WI38 (cell line): ENCODE measurements at regions not wholly inside any gene's neighbourhood (a gene's known extent, or its start where the extent isn't known, plus 50 kb on each side); places are given as distances from the start of the nearest gene placed in this dataset.

Experiments used
- H3K4me3 ChIP-seq: 2 replicates; pipeline ENCODE4 v1.5.1; 2011; ENCODE audit warnings: low read depth, mild to moderate bottlenecking, control low read depth, low read length
- CTCF ChIP-seq: IDR thresholded peaks from 2 replicates; pipeline ENCODE4 v1.5.1; 2012; ENCODE audit warnings: low read depth, mild to moderate bottlenecking, control low read depth, low read length

DNA sequence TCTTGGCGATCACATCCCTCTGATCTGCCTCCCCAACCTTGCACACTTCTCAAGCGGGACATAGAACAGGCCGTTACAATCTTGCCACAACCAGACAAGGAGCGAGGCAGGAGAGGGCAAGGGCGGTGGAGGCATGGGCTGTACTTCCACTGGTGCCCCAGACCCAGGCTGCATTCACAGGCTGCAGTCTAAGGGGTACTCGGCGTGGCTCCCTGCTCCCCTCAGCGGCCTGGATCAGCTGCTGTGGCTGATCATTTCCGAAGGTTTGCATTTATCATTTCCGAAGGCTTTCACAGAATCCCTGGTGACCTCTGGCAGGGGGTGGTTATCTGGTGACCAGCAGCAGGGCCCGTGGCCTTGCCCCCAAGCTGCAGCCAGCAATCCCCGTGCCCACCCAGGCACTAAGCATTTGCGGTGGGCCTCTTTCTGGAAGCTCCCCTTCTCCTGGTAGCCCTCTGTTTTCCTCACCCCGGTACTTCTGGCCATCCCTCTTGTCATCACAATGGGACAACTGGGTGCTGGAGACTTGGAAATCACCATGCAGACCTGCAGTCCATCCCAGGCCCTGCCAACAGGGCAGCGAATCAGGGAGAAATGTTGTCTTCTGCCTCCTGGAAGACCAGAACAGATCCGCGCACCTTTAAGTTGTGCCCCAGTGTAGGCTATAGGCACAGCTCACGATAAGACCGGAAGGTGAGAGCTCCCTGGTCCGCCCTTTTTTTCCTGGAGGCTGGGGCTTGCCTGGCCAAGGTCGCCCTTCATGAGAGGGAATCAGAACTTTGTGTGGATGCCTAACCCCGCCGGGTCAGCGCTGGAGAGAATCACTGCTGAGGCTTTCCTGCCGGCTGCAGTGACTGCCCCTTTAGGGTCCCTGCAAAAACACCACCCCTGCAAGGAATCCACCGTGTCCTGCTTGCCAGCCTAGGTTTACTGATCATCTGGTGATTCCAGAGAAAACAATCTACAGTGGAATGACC is 1739.1 kb downstream of the TP53TG3F start:
- no peak overlapping the region for H3K4me3 ChIP-seq
- no peak for TF ChIP-seq CTCF

DNA sequence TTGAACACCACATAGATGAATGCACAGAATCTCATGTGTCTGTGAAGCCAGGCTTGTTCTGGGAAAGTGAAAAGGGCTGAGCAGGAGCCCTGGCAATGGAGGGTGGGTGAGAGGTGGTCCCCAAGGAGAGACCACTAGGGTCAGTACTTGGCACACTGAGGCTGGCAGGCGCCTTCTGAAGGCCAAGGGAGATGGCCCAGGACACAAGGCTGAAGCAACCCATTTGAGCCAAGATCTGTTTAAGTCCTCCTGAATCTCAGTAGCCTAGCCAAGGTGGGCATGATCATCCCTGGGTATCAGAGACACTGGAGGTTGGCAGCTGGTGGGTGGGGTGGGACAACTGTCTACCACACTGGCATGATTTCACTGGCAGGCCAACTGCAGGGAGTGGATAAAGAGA is 1741.2 kb downstream of the TP53TG3F start:
- TF ChIP-seq CTCF, result no peak
- H3K4me3 ChIP-seq, result no peak overlapping the region

- TF ChIP-seq CTCF, result no peak
- H3K4me3 ChIP-seq, result no peak overlapping the region
Observed at GRCh38 chr16:35201151-35201550, 1741.7 kb downstream of the TP53TG3F start.

- TF ChIP-seq CTCF, result no peak
- no peak overlapping the region for H3K4me3 ChIP-seq
Observed at GRCh38 chr16:35203636-35204035, 1744.2 kb downstream of the TP53TG3F start.

DNA sequence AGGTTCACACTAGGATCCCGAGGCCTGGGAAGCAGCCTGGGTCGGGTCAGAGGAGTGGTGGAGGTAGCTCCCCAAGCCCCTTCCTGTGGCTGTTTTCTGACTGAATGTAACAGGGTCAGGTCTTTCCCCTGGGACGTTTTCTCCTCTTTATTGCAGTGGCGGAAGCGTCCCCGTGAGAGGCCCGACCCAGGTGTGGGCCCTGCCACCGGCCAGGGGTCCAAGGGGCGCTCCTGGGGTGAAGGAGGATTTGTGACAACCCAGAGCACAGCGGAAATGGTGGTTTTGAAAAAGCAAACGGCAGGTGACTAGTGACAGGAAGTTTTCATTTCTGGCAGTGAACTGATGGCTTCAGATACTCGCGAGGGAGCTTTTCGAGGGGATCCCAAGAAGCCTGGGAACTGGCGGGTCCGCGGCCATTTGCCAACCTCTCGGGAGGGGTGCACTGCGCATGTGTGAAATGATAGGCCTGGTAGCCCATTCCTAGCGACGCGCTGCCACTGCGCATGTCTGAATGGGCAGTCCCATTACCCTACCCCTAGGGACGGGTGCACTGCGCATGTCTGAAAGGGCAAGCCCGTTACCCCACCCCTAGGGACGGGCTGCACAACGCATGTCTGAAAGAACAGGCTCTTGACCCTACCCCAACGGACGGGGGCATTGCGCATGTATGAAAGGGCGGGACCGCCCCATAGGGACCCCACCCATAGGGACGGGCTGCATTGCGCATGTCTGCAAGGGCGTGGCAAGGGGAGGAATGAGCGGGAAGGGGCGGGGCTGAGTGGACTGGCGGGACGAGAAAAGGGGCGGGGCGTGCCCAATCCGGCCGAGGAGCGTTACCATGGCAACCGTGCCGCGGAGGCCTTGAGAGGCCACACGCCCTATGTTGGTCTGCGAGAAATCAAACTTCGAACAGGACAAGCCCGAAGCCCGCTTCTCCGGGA is 1747.9 kb downstream of the TP53TG3F start:
- no peak overlapping the region for H3K4me3 ChIP-seq

More for the DNA sequence above, 1747.9 kb downstream of the TP53TG3F start:
- TF ChIP-seq CTCF, result no peak
